Fibroblast of lung (primary cell): ENCODE measurements at regions not wholly inside any gene's neighbourhood (a gene's known extent, or its start where the extent isn't known, plus 50 kb on each side); places are given as distances from the start of the nearest gene placed in this dataset.

ENCODE experiments used
- DNase-seq, 2 donors: peaks; one replicate each; pipeline versions ENCODE4 v3.0.0 to v3.0.0-alpha.2; 2010; ENCODE audit warnings: low read depth in 2 of 2
- H2AFZ ChIP-seq: 2 replicates; pipeline ENCODE4 v1.5.1; 2012; ENCODE audit warnings: low read length, control low read depth, inconsistent platforms
- H3K27ac ChIP-seq: 2 replicates; pipeline ENCODE4 v1.5.1; 2011; ENCODE audit warnings: low read length, control low read depth; ENCODE audit not compliant: insufficient read depth
- H3K27me3 ChIP-seq: 2 replicates; pipeline ENCODE4 v1.5.1; 2011; ENCODE audit warnings: mild to moderate bottlenecking, low read length; ENCODE audit not compliant: control insufficient read depth, insufficient read depth
- H3K36me3 ChIP-seq: 2 replicates; pipeline ENCODE4 v1.5.1; 2011; ENCODE audit warnings: low read length; ENCODE audit not compliant: control insufficient read depth, insufficient read depth
- H3K4me1 ChIP-seq: 2 replicates; pipeline ENCODE4 v1.5.1; 2011; ENCODE audit warnings: low read length; ENCODE audit not compliant: control insufficient read depth, insufficient read depth; ENCODE audit errors: extremely low read depth
- H3K4me2 ChIP-seq: 2 replicates; pipeline ENCODE4 v1.5.1; 2011; ENCODE audit warnings: low read length, control low read depth; ENCODE audit not compliant: insufficient read depth; ENCODE audit errors: extremely low read depth
- H3K4me3 ChIP-seq, 4 experiments: fragments of 200-600 bp in 1 of 4; sonication (generic) in 1 of 4; replicated peaks in 1 of 4; 2 replicates each; pipeline ENCODE4 v1.5.1; 2011 to 2016; ENCODE audit warnings: low read length in 4 of 4, low read depth in 3 of 4, mild to moderate bottlenecking in 3 of 4, control low read depth in 2 of 4, inconsistent platforms in 1 of 4, mixed read lengths in 1 of 4; ENCODE audit not compliant: insufficient read depth in 1 of 4; ENCODE audit errors: control extremely low read depth in 1 of 4
- H3K79me2 ChIP-seq: 2 replicates; pipeline ENCODE4 v1.5.1; 2012; ENCODE audit warnings: mild to moderate bottlenecking, low read length, inconsistent platforms; ENCODE audit not compliant: control insufficient read depth, insufficient read depth
- H3K9ac ChIP-seq: 2 replicates; pipeline ENCODE4 v1.5.1; 2011; ENCODE audit warnings: mild to moderate bottlenecking, low read length, control low read depth; ENCODE audit not compliant: insufficient read depth
- H3K9me3 ChIP-seq: 2 replicates; pipeline ENCODE4 v1.5.1; 2012; ENCODE audit warnings: low read depth, low read length; ENCODE audit not compliant: control insufficient read depth, insufficient read depth
- H4K20me1 ChIP-seq: 2 replicates; pipeline ENCODE4 v1.5.1; 2011; ENCODE audit warnings: low read length; ENCODE audit not compliant: control insufficient read depth, insufficient read depth; ENCODE audit errors: extremely low read depth
- CTCF ChIP-seq, 2 donors: IDR thresholded peaks in 1 of 2; conservative IDR thresholded peaks in 1 of 2; 1 replicate in 1 of 2; 2 replicates in 1 of 2; pipeline ENCODE4 v1.5.1; 2011 to 2012; ENCODE audit warnings: low read length in 2 of 2, control low read depth in 1 of 2, inconsistent platforms in 1 of 2, low read depth in 1 of 2, mild to moderate bottlenecking in 1 of 2
- EZH2 ChIP-seq: IDR thresholded peaks from 2 replicates; pipeline ENCODE4 v1.5.1; 2012; ENCODE audit warnings: low read length, control low read depth, mild to moderate bottlenecking; ENCODE audit errors: missing control alignments

DNA sequence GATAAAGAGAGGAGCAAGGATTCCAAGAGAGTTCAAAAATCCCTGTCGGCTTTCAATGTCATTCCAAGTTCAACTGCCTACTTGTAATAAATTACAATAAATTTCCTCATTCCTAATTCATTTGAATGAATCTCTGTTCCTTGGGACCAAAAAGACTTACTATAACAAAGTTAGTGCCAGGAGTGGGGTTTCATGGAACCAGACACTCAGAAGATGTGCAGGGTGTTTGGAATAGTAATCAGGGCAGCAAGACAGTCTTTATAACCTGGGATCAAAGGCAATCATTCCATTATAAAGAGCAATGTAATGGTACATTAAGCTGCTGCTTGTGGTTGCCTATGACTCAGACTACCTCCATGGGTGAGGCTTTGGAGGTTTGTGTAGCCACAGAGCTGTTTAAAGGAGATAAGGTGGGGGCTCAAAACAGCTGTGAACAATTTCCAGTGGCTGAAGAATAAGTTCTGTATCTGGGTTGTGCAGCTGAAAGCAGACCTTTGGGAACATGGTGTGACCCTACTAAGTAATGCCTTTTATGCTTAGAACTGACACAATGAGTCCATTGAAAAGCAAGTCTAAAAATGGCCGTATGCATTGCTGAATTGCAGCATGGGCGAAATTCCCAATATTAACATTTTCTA is 159.9 kb downstream of the LINC00237 start:
- Histone ChIP-seq H3K79me2 (no peaks in the 10 kb centered on the region), H3K4me3 (no peak overlapping the region), H4K20me1 (no peaks in the 10 kb centered on the region), H3K9me3 (no peaks in the 10 kb centered on the region), H3K9ac (no peak overlapping the region), H3K36me3 (no peaks in the 10 kb centered on the region), H3K27ac (no peak overlapping the region), H3K27me3 (no peaks in the 10 kb centered on the region), H2AFZ (no peak overlapping the region), H3K4me2 (no peak overlapping the region), H3K4me1 (no peaks in the 10 kb centered on the region)
- TF ChIP-seq EZH2 (no peak), CTCF (conservative IDR thresholded peaks at IDR 0.05 in 1 of 2, IDR thresholded peaks at IDR 0.05 in 1 of 2; ENCODE audit: low read depth in 1 of 2, low read length in 2 of 2) (no peak)
- peak in 1 of 2 donors; percentile 1 for DNase-seq

DNA sequence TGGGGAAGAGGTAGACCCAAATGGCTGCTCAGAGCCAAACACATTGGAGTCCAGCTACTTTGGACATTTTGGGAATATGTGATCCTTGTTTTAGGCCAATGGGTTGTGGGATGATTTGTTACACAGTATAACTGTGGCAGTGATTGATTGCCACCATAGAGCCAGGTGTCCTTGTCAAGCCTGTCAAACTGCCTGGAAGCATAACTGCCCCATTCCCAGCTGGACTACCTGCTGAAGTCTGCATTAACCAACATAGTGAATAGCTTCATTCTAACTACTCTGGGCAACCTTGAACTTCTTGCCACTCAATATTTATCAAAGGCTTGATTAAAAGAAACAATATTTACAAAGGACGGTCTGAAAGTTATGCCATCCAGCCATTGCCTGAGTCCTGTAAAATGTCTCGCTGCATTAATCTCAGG is 164.7 kb downstream of the LINC00237 start:
- Histone ChIP-seq H3K79me2 (no peaks in the 10 kb centered on the region), H3K36me3 (no peaks in the 10 kb centered on the region), H3K4me2 (no peak overlapping the region), H3K9ac (no peak overlapping the region), H3K4me3 (no peak overlapping the region), H3K4me1 (no peaks in the 10 kb centered on the region), H3K27ac (no peak overlapping the region), H3K9me3 (no peaks in the 10 kb centered on the region), H3K27me3 (no peaks in the 10 kb centered on the region), H4K20me1 (no peaks in the 10 kb centered on the region), H2AFZ (no peak overlapping the region)
- DNase-seq = no peak
- TF ChIP-seq EZH2 (no peak), CTCF (conservative IDR thresholded peaks at IDR 0.05 in 1 of 2, IDR thresholded peaks at IDR 0.05 in 1 of 2; ENCODE audit: low read depth in 1 of 2, low read length in 2 of 2) (no peak)

GRCh38 chr20:20939006-20939405 is 167.2 kb downstream of the LINC00237 start:
- Histone ChIP-seq H3K79me2 (no peaks in the 10 kb centered on the region), H3K9me3 (no peaks in the 10 kb centered on the region), H4K20me1 (no peaks in the 10 kb centered on the region), H3K4me2 (no peak overlapping the region), H3K9ac (no peak overlapping the region), H3K4me1 (no peaks in the 10 kb centered on the region), H3K27ac (no peak overlapping the region), H2AFZ (no peak overlapping the region), H3K36me3 (no peaks in the 10 kb centered on the region), H3K27me3 (no peaks in the 10 kb centered on the region), H3K4me3 (no peak overlapping the region)
- TF ChIP-seq CTCF (conservative IDR thresholded peaks at IDR 0.05 in 1 of 2, IDR thresholded peaks at IDR 0.05 in 1 of 2; ENCODE audit: low read depth in 1 of 2, low read length in 2 of 2) (no peak), EZH2 (no peak)
- DNase-seq = no peak
